ENCODE measurements at regions not wholly inside any gene's neighbourhood (a gene's known extent, or its start where the extent isn't known, plus 50 kb on each side); places are given as distances from the start of the nearest gene placed in this dataset.
A peak's percentile ranks its signal among the peaks of the same experiment; 100 is the strongest.

DNA sequence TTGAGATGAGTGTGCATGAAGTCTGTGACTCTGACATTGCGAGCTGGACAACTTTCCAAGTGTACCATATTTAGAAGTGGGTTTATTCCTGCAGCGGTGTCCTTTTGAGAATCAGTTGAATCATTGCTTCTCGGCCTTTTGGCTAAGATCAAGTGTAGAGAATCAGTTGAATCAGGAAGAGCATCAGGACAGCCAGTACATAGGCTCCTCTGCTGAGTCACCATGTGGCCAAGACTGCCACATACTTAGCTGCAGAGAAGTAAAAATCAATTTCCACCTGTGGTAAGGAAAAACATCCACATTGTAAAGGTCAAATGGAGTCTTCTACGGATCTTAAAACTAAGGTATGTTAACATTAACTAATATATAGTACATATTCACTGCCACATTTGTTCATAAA lies 428.4 kb upstream of the MARCKS start:
- Histone ChIP-seq H3K36me3 (ENCODE audit: control insufficient read depth in 4 of 4, insufficient read depth in 3 of 4, low read depth in 1 of 4, low read length in 3 of 4) (no peaks in the 10 kb centered on the region), H3K9ac (ENCODE audit: low read depth in 1 of 2, low read length in 2 of 2) (no peak overlapping the region), H3K27me3 (ENCODE audit: control insufficient read depth in 4 of 4, insufficient read depth in 4 of 4, low read length in 3 of 4) (no peaks in the 10 kb centered on the region), H3K27ac (ENCODE audit: low read depth in 1 of 2, low read length in 2 of 2) (no peak overlapping the region), H3K4me3 (ENCODE audit: low read depth in 1 of 3, low read length in 3 of 3) (no peak overlapping the region), H3K9me3 (ENCODE audit: control insufficient read depth in 4 of 4, low read length in 3 of 4) (no peaks in the 10 kb centered on the region), H3K4me1 (ENCODE audit: control insufficient read depth in 4 of 4, insufficient read depth in 4 of 4, low read length in 3 of 4) (peaks cover 2 to 15% (median 12%) of the 10 kb centered on the region in 4 donors)
- WGBS, result 90% methylated on average over 4 of the region's 4 CpGs
- TF ChIP-seq RXRA (IDR thresholded peaks at IDR 0.05), result no peak
- no peak for TF ChIP-seq REST (IDR thresholded peaks at IDR 0.05)
- no peak for TF ChIP-seq TAF1 (conservative IDR thresholded peaks at IDR 0.05)
- TF ChIP-seq EGR1 (IDR thresholded peaks at IDR 0.05; ENCODE audit: low read depth in 2 of 2), result no peak
- TF ChIP-seq RAD21 (IDR thresholded peaks at IDR 0.05), result no peak
- DNase-seq (ENCODE audit: low spot score), result no peak

DNA sequence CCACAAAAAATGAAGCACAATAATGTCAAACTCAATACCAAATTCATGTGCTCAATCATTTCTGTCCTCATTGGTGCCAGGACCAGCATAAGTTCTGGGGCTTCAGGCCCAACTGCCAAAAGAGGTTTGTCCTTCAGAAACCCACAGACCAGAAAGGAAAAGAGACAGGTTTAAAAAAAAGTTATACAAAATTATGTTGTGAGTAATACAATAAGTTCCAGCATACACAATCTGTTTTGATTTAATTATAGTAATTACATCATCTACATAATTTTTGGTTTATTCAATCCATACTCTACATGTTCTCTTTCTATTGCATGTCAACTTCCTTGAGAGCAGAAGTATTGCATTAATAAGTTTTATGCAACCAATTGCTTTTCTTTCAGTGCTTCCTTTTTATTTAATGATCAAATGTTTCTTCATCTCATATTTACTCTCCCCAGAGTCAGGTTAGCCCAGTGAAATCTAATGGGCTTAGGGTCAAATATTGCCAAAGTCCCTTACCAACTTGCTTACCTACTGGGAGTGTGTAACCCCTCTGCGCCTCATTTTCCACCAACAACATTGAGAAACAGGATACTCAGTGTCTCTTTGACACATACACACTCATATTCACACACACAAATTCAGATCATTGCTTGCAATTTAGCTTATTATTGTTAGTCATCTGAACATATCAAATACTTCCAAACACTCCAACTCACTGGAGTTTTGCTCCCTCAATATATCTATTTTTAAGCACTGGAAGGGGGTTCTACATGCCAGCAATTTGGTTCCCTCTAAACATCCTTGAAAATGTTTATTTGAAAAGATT lies 424.4 kb upstream of the MARCKS start:
- no peaks in the 10 kb centered on the region for H3K9me3 ChIP-seq (ENCODE audit: control insufficient read depth in 4 of 4, low read length in 3 of 4)
- WGBS, result 34% methylated on average over 1 of the region's 1 CpG
- H3K27ac ChIP-seq (ENCODE audit: low read depth in 1 of 2, low read length in 2 of 2), result peak overlapping the region; percentile 69 to 82

More for the DNA sequence above, 424.4 kb upstream of the MARCKS start:
- H3K27me3 ChIP-seq (ENCODE audit: control insufficient read depth in 4 of 4, insufficient read depth in 4 of 4, low read length in 3 of 4), result no peaks in the 10 kb centered on the region
- H3K9ac ChIP-seq (ENCODE audit: low read depth in 1 of 2, low read length in 2 of 2), result no peak overlapping the region
- H3K4me1 ChIP-seq (ENCODE audit: control insufficient read depth in 4 of 4, insufficient read depth in 4 of 4, low read length in 3 of 4), result peaks cover 3 to 17% (median 14%) of the 10 kb centered on the region in 4 donors
- H3K36me3 ChIP-seq (ENCODE audit: control insufficient read depth in 4 of 4, insufficient read depth in 3 of 4, low read depth in 1 of 4, low read length in 3 of 4), result no peaks in the 10 kb centered on the region
- TF ChIP-seq, protein P1, sequence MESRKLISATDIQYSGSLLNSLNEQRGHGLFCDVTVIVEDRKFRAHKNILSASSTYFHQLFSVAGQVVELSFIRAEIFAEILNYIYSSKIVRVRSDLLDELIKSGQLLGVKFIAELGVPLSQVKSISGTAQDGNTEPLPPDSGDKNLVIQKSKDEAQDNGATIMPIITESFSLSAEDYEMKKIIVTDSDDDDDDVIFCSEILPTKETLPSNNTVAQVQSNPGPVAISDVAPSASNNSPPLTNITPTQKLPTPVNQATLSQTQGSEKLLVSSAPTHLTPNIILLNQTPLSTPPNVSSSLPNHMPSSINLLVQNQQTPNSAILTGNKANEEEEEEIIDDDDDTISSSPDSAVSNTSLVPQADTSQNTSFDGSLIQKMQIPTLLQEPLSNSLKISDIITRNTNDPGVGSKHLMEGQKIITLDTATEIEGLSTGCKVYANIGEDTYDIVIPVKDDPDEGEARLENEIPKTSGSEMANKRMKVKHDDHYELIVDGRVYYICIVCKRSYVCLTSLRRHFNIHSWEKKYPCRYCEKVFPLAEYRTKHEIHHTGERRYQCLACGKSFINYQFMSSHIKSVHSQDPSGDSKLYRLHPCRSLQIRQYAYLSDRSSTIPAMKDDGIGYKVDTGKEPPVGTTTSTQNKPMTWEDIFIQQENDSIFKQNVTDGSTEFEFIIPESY (IDR thresholded peaks at IDR 0.05), result peak; percentile 71
- TF ChIP-seq HNF4G (IDR thresholded peaks at IDR 0.05) (peak; percentile 46), HNF4A (conservative IDR thresholded peaks at IDR 0.05) (peak; percentile 74 to 81), SP1 (IDR thresholded peaks at IDR 0.05) (peak; percentile 84), REST (IDR thresholded peaks at IDR 0.05) (peak; percentile 14), GABPA (IDR thresholded peaks at IDR 0.05 in 1 of 2, conservative IDR thresholded peaks at IDR 0.05 in 1 of 2) (peak in 1 of 2 donors; percentile 9), EGR1 (IDR thresholded peaks at IDR 0.05; ENCODE audit: low read depth in 2 of 2) (peak in 1 of 2 donors; percentile 57), YY1 (IDR thresholded peaks at IDR 0.05) (peak; percentile 32), RXRA (IDR thresholded peaks at IDR 0.05) (peak; percentile 81 to 86), FOXA1 (IDR thresholded peaks at IDR 0.05) (peak; percentile 89), MAX (IDR thresholded peaks at IDR 0.05) (peak; percentile 65), NR2F2 (IDR thresholded peaks at IDR 0.05) (peak; percentile 56), JUND (IDR thresholded peaks at IDR 0.05) (peak; percentile 73 to 81), FOXA2 (IDR thresholded peaks at IDR 0.05) (peak; percentile 87), ATF3 (IDR thresholded peaks at IDR 0.05) (peak; percentile 60), TAF1 (conservative IDR thresholded peaks at IDR 0.05) (no peak), RAD21 (IDR thresholded peaks at IDR 0.05) (peak; percentile 26 to 56), CTCF (IDR thresholded peaks at IDR 0.05; ENCODE audit: low read depth, low read length, missing input control) (no peak)
- DNase-seq (ENCODE audit: low spot score), result no peak
- peak overlapping the region in 1 of 3 donors; percentile 2 for H3K4me3 ChIP-seq (ENCODE audit: low read depth in 1 of 3, low read length in 3 of 3)
